ENCODE measurements at regions not wholly inside any gene's neighbourhood (a gene's known extent, or its start where the extent isn't known, plus 50 kb on each side); places are given as distances from the start of the nearest gene placed in this dataset.

DNA sequence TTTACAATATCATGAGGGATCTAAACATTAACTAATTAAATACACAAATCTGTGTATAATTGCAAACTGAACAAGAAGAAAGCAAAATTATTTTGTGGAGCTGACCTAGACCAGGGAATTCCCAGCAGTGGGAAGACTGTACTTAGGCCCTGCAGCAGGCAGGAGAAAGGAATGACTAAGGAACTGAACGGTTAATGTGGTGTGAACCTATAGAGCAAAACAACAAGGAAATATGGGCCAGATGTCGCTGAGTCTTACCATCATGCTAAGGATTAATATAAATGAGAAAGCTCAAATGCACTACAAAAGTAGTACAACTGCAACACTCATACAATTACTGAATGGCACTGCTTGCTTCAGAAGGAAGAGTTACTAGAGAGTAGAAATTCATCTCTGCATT, 120.3 kb upstream of the ATXN3L start:
- peak in 1 of 2 donors; percentile 28 for DNase-seq (ENCODE audit: low read depth in 2 of 2)
- Histone ChIP-seq H3K79me2 (ENCODE audit: control insufficient read depth, insufficient read depth, low read length) (no peaks in the 10 kb centered on the region), H3K4me1 (ENCODE audit: control insufficient read depth, extremely low read depth, insufficient read depth, low read length) (no peaks in the 10 kb centered on the region), H3K9ac (ENCODE audit: insufficient read depth, low read length) (no peak overlapping the region), H4K20me1 (ENCODE audit: control insufficient read depth, extremely low read depth, insufficient read depth, low read length) (no peaks in the 10 kb centered on the region), H3K36me3 (ENCODE audit: control insufficient read depth, insufficient read depth, low read length) (no peaks in the 10 kb centered on the region), H3K4me3 (replicated peaks in 1 of 4; ENCODE audit: control extremely low read depth in 1 of 4, insufficient read depth in 1 of 4, low read depth in 3 of 4, low read length in 4 of 4) (no peak overlapping the region), H2AFZ (ENCODE audit: low read length) (no peak overlapping the region), H3K9me3 (ENCODE audit: control insufficient read depth, insufficient read depth, low read depth, low read length) (no peaks in the 10 kb centered on the region), H3K27me3 (ENCODE audit: control insufficient read depth, insufficient read depth, low read length) (no peaks in the 10 kb centered on the region), H3K4me2 (ENCODE audit: extremely low read depth, insufficient read depth, low read length) (no peak overlapping the region), H3K27ac (ENCODE audit: insufficient read depth, low read length) (no peak overlapping the region)
- no peak for TF ChIP-seq EZH2 (IDR thresholded peaks at IDR 0.05; ENCODE audit: low read length, missing control alignments)
- TF ChIP-seq, protein P1, sequence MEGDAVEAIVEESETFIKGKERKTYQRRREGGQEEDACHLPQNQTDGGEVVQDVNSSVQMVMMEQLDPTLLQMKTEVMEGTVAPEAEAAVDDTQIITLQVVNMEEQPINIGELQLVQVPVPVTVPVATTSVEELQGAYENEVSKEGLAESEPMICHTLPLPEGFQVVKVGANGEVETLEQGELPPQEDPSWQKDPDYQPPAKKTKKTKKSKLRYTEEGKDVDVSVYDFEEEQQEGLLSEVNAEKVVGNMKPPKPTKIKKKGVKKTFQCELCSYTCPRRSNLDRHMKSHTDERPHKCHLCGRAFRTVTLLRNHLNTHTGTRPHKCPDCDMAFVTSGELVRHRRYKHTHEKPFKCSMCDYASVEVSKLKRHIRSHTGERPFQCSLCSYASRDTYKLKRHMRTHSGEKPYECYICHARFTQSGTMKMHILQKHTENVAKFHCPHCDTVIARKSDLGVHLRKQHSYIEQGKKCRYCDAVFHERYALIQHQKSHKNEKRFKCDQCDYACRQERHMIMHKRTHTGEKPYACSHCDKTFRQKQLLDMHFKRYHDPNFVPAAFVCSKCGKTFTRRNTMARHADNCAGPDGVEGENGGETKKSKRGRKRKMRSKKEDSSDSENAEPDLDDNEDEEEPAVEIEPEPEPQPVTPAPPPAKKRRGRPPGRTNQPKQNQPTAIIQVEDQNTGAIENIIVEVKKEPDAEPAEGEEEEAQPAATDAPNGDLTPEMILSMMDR (conservative IDR thresholded peaks at IDR 0.05 in 1 of 2, IDR thresholded peaks at IDR 0.05 in 1 of 2; ENCODE audit: low read depth in 1 of 2, low read length in 2 of 2) = no peak

DNA sequence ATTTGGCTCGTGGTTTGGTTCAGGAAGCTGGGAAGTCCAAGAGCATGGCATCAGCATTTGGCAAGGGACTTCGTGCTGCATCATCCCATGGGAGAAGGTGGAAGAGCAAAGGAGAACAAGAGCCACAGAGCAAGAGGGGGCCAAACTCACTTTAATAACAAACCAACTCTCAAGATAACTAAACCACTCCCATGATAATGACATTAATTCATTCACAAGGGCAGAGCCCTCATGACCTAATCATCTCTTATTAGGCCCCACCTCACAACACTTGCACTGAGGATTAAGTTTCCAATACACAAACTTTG, 113.4 kb upstream of the ATXN3L start:
- Histone ChIP-seq H3K4me1 (ENCODE audit: control insufficient read depth, extremely low read depth, insufficient read depth, low read length) (peaks cover 5% of the 10 kb centered on the region), H3K27ac (ENCODE audit: insufficient read depth, low read length) (peak overlapping the region; percentile 61), H3K9me3 (ENCODE audit: control insufficient read depth, insufficient read depth, low read depth, low read length) (no peaks in the 10 kb centered on the region), H3K4me3 (replicated peaks in 1 of 4; ENCODE audit: control extremely low read depth in 1 of 4, insufficient read depth in 1 of 4, low read depth in 3 of 4, low read length in 4 of 4) (no peak overlapping the region), H4K20me1 (ENCODE audit: control insufficient read depth, extremely low read depth, insufficient read depth, low read length) (no peaks in the 10 kb centered on the region), H2AFZ (ENCODE audit: low read length) (no peak overlapping the region), H3K27me3 (ENCODE audit: control insufficient read depth, insufficient read depth, low read length) (no peaks in the 10 kb centered on the region), H3K4me2 (ENCODE audit: extremely low read depth, insufficient read depth, low read length) (no peak overlapping the region), H3K36me3 (ENCODE audit: control insufficient read depth, insufficient read depth, low read length) (no peaks in the 10 kb centered on the region), H3K79me2 (ENCODE audit: control insufficient read depth, insufficient read depth, low read length) (no peaks in the 10 kb centered on the region), H3K9ac (ENCODE audit: insufficient read depth, low read length) (no peak overlapping the region)
- DNase-seq (ENCODE audit: low read depth in 2 of 2) = peak; percentile 77 to 91
- TF ChIP-seq, protein P1 (conservative IDR thresholded peaks at IDR 0.05 in 1 of 2, IDR thresholded peaks at IDR 0.05 in 1 of 2; ENCODE audit: low read depth in 1 of 2, low read length in 2 of 2) = no peak
- TF ChIP-seq EZH2 (IDR thresholded peaks at IDR 0.05; ENCODE audit: low read length, missing control alignments) = no peak

DNA sequence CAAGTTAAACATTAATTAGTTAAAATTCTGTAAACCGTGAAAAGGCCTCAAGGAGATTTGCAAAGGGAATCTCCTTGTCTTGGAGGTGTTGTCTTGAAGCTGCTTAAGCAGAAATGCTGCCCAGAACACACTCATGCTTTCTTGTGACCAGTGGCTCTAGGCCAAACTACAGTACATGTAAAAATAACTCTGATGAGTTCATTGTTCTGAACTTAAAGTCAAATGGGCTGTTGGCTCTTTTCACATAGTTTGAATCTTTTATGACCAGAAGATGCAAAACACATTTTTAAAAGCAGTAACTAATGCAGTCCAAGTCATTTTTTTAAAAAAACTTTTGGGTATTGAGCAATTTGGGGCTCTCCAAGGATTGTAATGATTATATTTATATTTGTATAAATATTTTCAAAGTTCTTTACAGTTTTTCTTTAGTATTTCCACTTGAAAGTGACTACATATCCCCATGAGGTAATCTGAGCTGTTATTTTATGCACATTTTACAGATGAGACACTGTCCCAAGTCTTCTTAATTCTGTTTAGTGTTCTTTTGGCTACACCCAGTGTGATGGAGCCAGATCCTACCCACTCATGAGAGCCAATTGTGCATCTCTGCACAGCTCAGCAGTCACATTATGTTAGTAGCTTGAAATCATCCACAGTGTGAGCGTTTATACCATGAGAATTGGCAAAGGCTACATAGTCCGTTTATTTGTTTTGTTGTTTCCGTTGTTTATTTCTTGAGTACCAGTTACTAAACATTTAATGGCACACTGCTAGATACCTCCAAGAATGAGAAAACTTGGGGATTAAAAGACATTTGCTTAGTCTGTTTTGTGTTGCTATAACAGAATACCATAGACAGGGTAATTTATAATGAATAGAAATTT, 112.8 kb upstream of the ATXN3L start:
- H3K4me1 ChIP-seq (ENCODE audit: control insufficient read depth, extremely low read depth, insufficient read depth, low read length) = peaks cover 5% of the 10 kb centered on the region

More for the DNA sequence above, 112.8 kb upstream of the ATXN3L start:
- H3K9me3 ChIP-seq (ENCODE audit: control insufficient read depth, insufficient read depth, low read depth, low read length) = no peaks in the 10 kb centered on the region
- no peaks in the 10 kb centered on the region for H4K20me1 ChIP-seq (ENCODE audit: control insufficient read depth, extremely low read depth, insufficient read depth, low read length)
- TF ChIP-seq, protein P1 (conservative IDR thresholded peaks at IDR 0.05 in 1 of 2, IDR thresholded peaks at IDR 0.05 in 1 of 2; ENCODE audit: low read depth in 1 of 2, low read length in 2 of 2) = no peak
- no peak for TF ChIP-seq EZH2 (IDR thresholded peaks at IDR 0.05; ENCODE audit: low read length, missing control alignments)
- H3K36me3 ChIP-seq (ENCODE audit: control insufficient read depth, insufficient read depth, low read length) = no peaks in the 10 kb centered on the region
- H3K4me2 ChIP-seq (ENCODE audit: extremely low read depth, insufficient read depth, low read length) = no peak overlapping the region
- H3K27me3 ChIP-seq (ENCODE audit: control insufficient read depth, insufficient read depth, low read length) = no peaks in the 10 kb centered on the region
- DNase-seq (ENCODE audit: low read depth in 2 of 2) = peak; percentile 98
- H3K79me2 ChIP-seq (ENCODE audit: control insufficient read depth, insufficient read depth, low read length) = no peaks in the 10 kb centered on the region
- H2AFZ ChIP-seq (ENCODE audit: low read length) = no peak overlapping the region
- H3K27ac ChIP-seq (ENCODE audit: insufficient read depth, low read length) = peak overlapping the region; percentile 64
- no peak overlapping the region for H3K9ac ChIP-seq (ENCODE audit: insufficient read depth, low read length)
- no peak overlapping the region for H3K4me3 ChIP-seq (replicated peaks in 1 of 4; ENCODE audit: control extremely low read depth in 1 of 4, insufficient read depth in 1 of 4, low read depth in 3 of 4, low read length in 4 of 4)
